Endothelial cell of umbilical vein (primary cell): ENCODE measurements at regions not wholly inside any gene's neighbourhood (a gene's known extent, or its start where the extent isn't known, plus 50 kb on each side); places are given as distances from the start of the nearest gene placed in this dataset.

Experiments
- BruUV-seq: library from RNA; stranded (reverse); fragments of 400-500 nt; replicated peaks from 2 replicates; lab custom pipeline; 2021; lab: Mats Ljungman, UMichigan
- CTCF ChIA-PET: fragments of 300-600, 350-600 bp; sonication (Branson Sonifier 250); formaldehyde crosslinking; loops from one replicate; lab custom pipeline; 2021; ENCODE audit warnings: antibody characterized with exemption, inconsistent platforms; lab: Charles Lee
- POLR2A ChIA-PET: fragments of 300-600, 350-600 bp; sonication (Branson Sonifier 250); formaldehyde crosslinking; loops from one replicate; lab custom pipeline; 2021; ENCODE audit warnings: antibody characterized with exemption, inconsistent platforms; lab: Charles Lee
- DNase-seq: peaks from one replicate; pipeline ENCODE4 v3.0.0-alpha.2; 2011; ENCODE audit warnings: low read depth, low spot score
- FAIRE-seq: peaks from 2 replicates; lab custom pipeline; 2011; peaks lifted over from hg19 to GRCh38; lab: Jason Lieb, UNC
- H2AFZ ChIP-seq: 2 replicates; pipeline ENCODE4 v1.6.0; 2012; ENCODE audit warnings: low read depth, low read length, control low read depth, inconsistent platforms
- H3K27ac ChIP-seq: 2 replicates; pipeline ENCODE4 v1.5.1; 2011; ENCODE audit warnings: low read depth, mild to moderate bottlenecking, control low read depth, low read length, moderate library complexity; ENCODE audit not compliant: insufficient read depth
- H3K27me3 ChIP-seq, 2 experiments: 2 replicates each; pipeline versions ENCODE4 v1.6.0 to v1.6.1; 2011; ENCODE audit warnings: low read length in 2 of 2, mixed read lengths in 1 of 2; ENCODE audit not compliant: control insufficient read depth in 2 of 2, insufficient read depth in 2 of 2
- H3K36me3 ChIP-seq, 2 experiments: 2 replicates in 1 of 2; 3 replicates in 1 of 2; pipeline ENCODE4 v1.5.1; 2011; ENCODE audit warnings: low read length in 2 of 2, mild to moderate bottlenecking in 1 of 2, moderate library complexity in 1 of 2; ENCODE audit not compliant: control insufficient read depth in 2 of 2, insufficient read depth in 2 of 2; ENCODE audit errors: extremely low read depth in 1 of 2
- H3K4me1 ChIP-seq: 3 replicates; pipeline ENCODE4 v1.5.1; 2011; ENCODE audit warnings: mild to moderate bottlenecking, low read length; ENCODE audit not compliant: control insufficient read depth, insufficient read depth; ENCODE audit errors: extremely low read depth
- H3K4me2 ChIP-seq: 2 replicates; pipeline ENCODE4 v1.6.1; 2011; ENCODE audit warnings: low read length, control low read depth, mixed read lengths; ENCODE audit not compliant: insufficient read depth
- H3K4me3 ChIP-seq, 3 experiments: fragments of 200-600 bp in 1 of 3; sonication (generic), shearing (Covaris generic) in 1 of 3; replicated peaks in 1 of 3; 2 replicates each; pipeline ENCODE4 v1.5.1; 2011 to 2016; ENCODE audit warnings: control low read depth in 3 of 3, low read length in 3 of 3, mild to moderate bottlenecking in 2 of 3, inconsistent platforms in 1 of 3, low read depth in 1 of 3, moderate library complexity in 1 of 3; ENCODE audit not compliant: insufficient read depth in 1 of 3
- H3K79me2 ChIP-seq: 2 replicates; pipeline ENCODE4 v1.6.0; 2012; ENCODE audit warnings: low read length, inconsistent platforms; ENCODE audit not compliant: control insufficient read depth, insufficient read depth
- H3K9ac ChIP-seq: replicated peaks from 2 replicates; pipeline ENCODE3; 2011; ENCODE audit warnings: low read length, control low read depth; ENCODE audit not compliant: insufficient read depth; ENCODE audit errors: extremely low read depth
- H3K9me1 ChIP-seq: replicated peaks from 3 replicates; pipeline ENCODE4 v1.6.0; 2011; ENCODE audit warnings: mild to moderate bottlenecking, low read length; ENCODE audit not compliant: control insufficient read depth, insufficient read depth; ENCODE audit errors: extremely low read depth
- H3K9me3 ChIP-seq: replicated peaks from 2 replicates; pipeline ENCODE4 v1.5.1; 2012; ENCODE audit warnings: low read length, inconsistent platforms; ENCODE audit not compliant: control insufficient read depth, insufficient read depth
- H4K20me1 ChIP-seq: replicated peaks from 2 replicates; pipeline ENCODE3; 2011; ENCODE audit warnings: mild to moderate bottlenecking, low read length; ENCODE audit not compliant: control insufficient read depth, insufficient read depth; ENCODE audit errors: extremely low read depth
- CTCF ChIP-seq, 2 donors: IDR thresholded peaks; 1 replicate in 1 of 2; 2 replicates in 1 of 2; pipeline ENCODE4 v1.5.1; 2011; ENCODE audit warnings: low read length in 2 of 2, mild to moderate bottlenecking in 2 of 2, moderate library complexity in 2 of 2, control low read depth in 1 of 2, inconsistent platforms in 1 of 2, low read depth in 1 of 2; ENCODE audit not compliant: insufficient read depth in 1 of 2; ENCODE audit errors: extremely low read depth in 1 of 2
- EZH2 ChIP-seq: IDR thresholded peaks from 2 replicates; pipeline ENCODE4 v1.6.1; 2012; ENCODE audit warnings: borderline replicate concordance, low read depth, mild to moderate bottlenecking, moderate library complexity, low read length, inconsistent platforms; ENCODE audit not compliant: severe bottlenecking
- FOS ChIP-seq: IDR thresholded peaks from 2 replicates; pipeline ENCODE4 v1.6.1; 2011; ENCODE audit warnings: mild to moderate bottlenecking, low read length, moderate library complexity, borderline replicate concordance; ENCODE audit not compliant: insufficient read depth
- GATA2 ChIP-seq: IDR thresholded peaks from 2 replicates; pipeline ENCODE4 v1.7.0; 2011; ENCODE audit warnings: low read depth, mild to moderate bottlenecking, moderate library complexity, mixed read lengths, low read length; ENCODE audit not compliant: insufficient read length, insufficient read depth
- JUN ChIP-seq: IDR thresholded peaks from 2 replicates; pipeline ENCODE4 v1.6.1; 2011; ENCODE audit warnings: borderline replicate concordance, low read depth; ENCODE audit not compliant: insufficient read length, insufficient read depth
- MAX ChIP-seq: IDR thresholded peaks from 2 replicates; pipeline ENCODE4 v1.6.1; 2011; ENCODE audit not compliant: insufficient read depth, insufficient read length
- MYC ChIP-seq: IDR thresholded peaks from one replicate; pipeline ENCODE4 v1.6.1; 2011; ENCODE audit warnings: mild to moderate bottlenecking, low read depth, low read length
- POLR2A ChIP-seq: IDR thresholded peaks from 2 replicates; pipeline ENCODE4 v1.6.1; 2012; ENCODE audit warnings: low read depth, mild to moderate bottlenecking, control low read depth, low read length
- POLR2AphosphoS5 ChIP-seq: IDR thresholded peaks from 2 replicates; pipeline ENCODE4 v1.6.1; 2012; ENCODE audit warnings: low read depth, mild to moderate bottlenecking, control low read depth, low read length, moderate library complexity; ENCODE audit not compliant: insufficient read depth
- dilution Hi-C: fragments of 300-500 bp; cut with MboI; formaldehyde crosslinking; loops from one replicate; pipeline ENCODE4 v1.15.0; 2019; ENCODE audit warnings: low sequenced_read_pairs; ENCODE audit not compliant: extremely low pct_ligation_motif_present
- intact Hi-C: fragments of 100-400 bp; cut with micrococcal nuclease; formaldehyde crosslinking; loops from one replicate; pipeline ENCODE4 v1.10.0; 2022

- intact Hi-C loops (no loop called here), dilution Hi-C loops (no loop called here)
- POLR2A ChIA-PET = no interaction called here
Measured at GRCh38 chr6:155894758-155895157, 439.1 kb upstream of the NOX3 start.

GRCh38 chr6:155894262-155894661 is 438.6 kb upstream of the NOX3 start:
- no peak for TF ChIP-seq FOS
- TF ChIP-seq POLR2AphosphoS5 = no peak
- no peak for TF ChIP-seq MAX
- no peak for TF ChIP-seq EZH2
- TF ChIP-seq CTCF (IDR thresholded peaks at IDR 0.05; ENCODE audit: extremely low read depth in 1 of 2, insufficient read depth in 1 of 2, low read depth in 1 of 2, low read length in 2 of 2) = no peak
- no peak for TF ChIP-seq MYC
- TF ChIP-seq GATA2 = no peak
- no peak for TF ChIP-seq POLR2A
- no peak for TF ChIP-seq JUN
- Histone ChIP-seq H2AFZ (no peak overlapping the region), H3K27ac (no peak overlapping the region), H3K36me3 (no peaks in the 10 kb centered on the region), H3K4me2 (no peak overlapping the region), H3K9me1 (no peaks in the 10 kb centered on the region), H3K4me3 (no peak overlapping the region), H3K4me1 (no peaks in the 10 kb centered on the region), H3K9me3 (no peaks in the 10 kb centered on the region), H4K20me1 (no peaks in the 10 kb centered on the region), H3K9ac (no peak overlapping the region), H3K27me3 (no peaks in the 10 kb centered on the region), H3K79me2 (no peaks in the 10 kb centered on the region)
- CTCF ChIA-PET = no interaction called here
- no peak for FAIRE-seq
- intact Hi-C loops (no loop called here), dilution Hi-C loops (no loop called here)
- BruUV-seq = no TSS peak
- no peak for DNase-seq
- POLR2A ChIA-PET = no interaction called here

More at GRCh38 chr6:155894758-155895157, 439.1 kb upstream of the NOX3 start:
- Histone ChIP-seq H2AFZ (no peak overlapping the region), H3K4me1 (no peaks in the 10 kb centered on the region), H3K9me3 (no peaks in the 10 kb centered on the region), H3K27me3 (no peaks in the 10 kb centered on the region), H3K9ac (no peak overlapping the region), H3K79me2 (no peaks in the 10 kb centered on the region), H4K20me1 (no peaks in the 10 kb centered on the region), H3K4me2 (no peak overlapping the region), H3K9me1 (no peaks in the 10 kb centered on the region), H3K27ac (no peak overlapping the region), H3K36me3 (no peaks in the 10 kb centered on the region), H3K4me3 (no peak overlapping the region)
- FAIRE-seq = no peak
- no TSS peak for BruUV-seq
- no peak for TF ChIP-seq POLR2AphosphoS5
- TF ChIP-seq CTCF (IDR thresholded peaks at IDR 0.05; ENCODE audit: extremely low read depth in 1 of 2, insufficient read depth in 1 of 2, low read depth in 1 of 2, low read length in 2 of 2) = no peak
- no peak for TF ChIP-seq EZH2
- CTCF ChIA-PET = interaction anchor here (1.5 kb wide), 1 partner anchor 10 kb away, joined by 4 read pairs; no protein-coding TSS in a partner anchor
- DNase-seq = no peak
